ENCODE measurements at regions not wholly inside any gene's neighbourhood (a gene's known extent, or its start where the extent isn't known, plus 50 kb on each side); places are given as distances from the start of the nearest gene placed in this dataset.

DNA sequence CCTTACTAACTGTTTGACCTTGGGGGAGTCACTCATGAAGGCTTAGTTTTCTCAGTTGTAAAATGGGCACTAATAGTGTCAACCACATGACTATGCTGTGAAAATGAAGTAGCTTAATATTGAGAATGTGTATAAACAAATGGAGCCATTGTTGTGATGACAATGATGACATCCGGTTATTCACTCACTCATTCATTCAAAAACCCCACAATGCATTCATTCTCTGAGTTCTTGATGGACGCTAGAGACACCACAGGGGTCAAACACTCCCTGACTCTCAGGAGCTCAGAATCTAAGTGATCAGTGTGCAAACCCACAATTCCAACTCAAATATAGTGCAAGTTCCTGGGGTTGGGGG lies 138.9 kb downstream of the FOXD2 start:
- Histone ChIP-seq H3K79me2 (ENCODE audit: control insufficient read depth, insufficient read depth, low read length) (no peaks in the 10 kb centered on the region), H3K9ac (ENCODE audit: low read length) (no peak overlapping the region), H3K9me3 (ENCODE audit: control extremely low read depth in 1 of 3, control insufficient read depth in 2 of 3, insufficient read depth in 1 of 3, low read length in 2 of 3) (no peaks in the 10 kb centered on the region), H3K4me3 (ENCODE audit: control extremely low read depth in 1 of 5, extremely low read depth in 1 of 5, insufficient read depth in 1 of 5, low read depth in 2 of 5, low read length in 4 of 5) (no peak overlapping the region), H3K36me3 (replicated peaks in 1 of 2; ENCODE audit: control extremely low read depth in 1 of 2, control insufficient read depth in 1 of 2, extremely low read depth in 1 of 2, insufficient read depth in 2 of 2, low read length in 1 of 2) (no peaks in the 10 kb centered on the region), H4K20me1 (ENCODE audit: control insufficient read depth, insufficient read depth, low read length, poor library complexity, severe bottlenecking) (no peaks in the 10 kb centered on the region), H3K27me3 (replicated peaks in 1 of 4; ENCODE audit: control extremely low read depth in 1 of 4, control insufficient read depth in 3 of 4, insufficient read depth in 4 of 4, low read length in 3 of 4) (peaks cover 0 to 4% (median 0%) of the 10 kb centered on the region in 4 experiments), H3K4me2 (replicated peaks; ENCODE audit: low read depth, low read length, poor library complexity, severe bottlenecking) (no peak overlapping the region), H3K4me1 (ENCODE audit: control insufficient read depth in 2 of 2, insufficient read depth in 2 of 2, low read length in 2 of 2) (no peaks in the 10 kb centered on the region), H3K27ac (ENCODE audit: low read length in 2 of 2) (no peak overlapping the region), H2AFZ (ENCODE audit: insufficient read depth, low read depth, low read length, poor library complexity, severe bottlenecking) (no peak overlapping the region)
- intact Hi-C loops (cut with micrococcal nuclease): no loop called here
- no peak for TF ChIP-seq EZH2 (IDR thresholded peaks at IDR 0.05; ENCODE audit: borderline replicate concordance, insufficient read depth, low read depth, low read length, poor library complexity, severe bottlenecking)
- TF ChIP-seq, protein P1, sequence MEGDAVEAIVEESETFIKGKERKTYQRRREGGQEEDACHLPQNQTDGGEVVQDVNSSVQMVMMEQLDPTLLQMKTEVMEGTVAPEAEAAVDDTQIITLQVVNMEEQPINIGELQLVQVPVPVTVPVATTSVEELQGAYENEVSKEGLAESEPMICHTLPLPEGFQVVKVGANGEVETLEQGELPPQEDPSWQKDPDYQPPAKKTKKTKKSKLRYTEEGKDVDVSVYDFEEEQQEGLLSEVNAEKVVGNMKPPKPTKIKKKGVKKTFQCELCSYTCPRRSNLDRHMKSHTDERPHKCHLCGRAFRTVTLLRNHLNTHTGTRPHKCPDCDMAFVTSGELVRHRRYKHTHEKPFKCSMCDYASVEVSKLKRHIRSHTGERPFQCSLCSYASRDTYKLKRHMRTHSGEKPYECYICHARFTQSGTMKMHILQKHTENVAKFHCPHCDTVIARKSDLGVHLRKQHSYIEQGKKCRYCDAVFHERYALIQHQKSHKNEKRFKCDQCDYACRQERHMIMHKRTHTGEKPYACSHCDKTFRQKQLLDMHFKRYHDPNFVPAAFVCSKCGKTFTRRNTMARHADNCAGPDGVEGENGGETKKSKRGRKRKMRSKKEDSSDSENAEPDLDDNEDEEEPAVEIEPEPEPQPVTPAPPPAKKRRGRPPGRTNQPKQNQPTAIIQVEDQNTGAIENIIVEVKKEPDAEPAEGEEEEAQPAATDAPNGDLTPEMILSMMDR (IDR thresholded peaks at IDR 0.05): no peak
- H3K9me3 Mint-ChIP-seq (ENCODE audit: insufficient read depth): no peaks in the 10 kb centered on the region
- ChIA-PET POLR2A (no interaction called here), CTCF (no interaction called here)
- H3K4me1 Mint-ChIP-seq: no peaks in the 10 kb centered on the region
- H3K27me3 Mint-ChIP-seq: peaks cover 14% of the 10 kb centered on the region
- H3K4me3 Mint-ChIP-seq: no peak overlapping the region
- no CpG with 5 or more reads among the region's 2 CpGs for WGBS (ENCODE audit: insufficient coverage)
- ATAC-seq (ENCODE audit: low read depth): no peak
- H3K27ac Mint-ChIP-seq: no peak overlapping the region
- DNase-seq: no peak

DNA sequence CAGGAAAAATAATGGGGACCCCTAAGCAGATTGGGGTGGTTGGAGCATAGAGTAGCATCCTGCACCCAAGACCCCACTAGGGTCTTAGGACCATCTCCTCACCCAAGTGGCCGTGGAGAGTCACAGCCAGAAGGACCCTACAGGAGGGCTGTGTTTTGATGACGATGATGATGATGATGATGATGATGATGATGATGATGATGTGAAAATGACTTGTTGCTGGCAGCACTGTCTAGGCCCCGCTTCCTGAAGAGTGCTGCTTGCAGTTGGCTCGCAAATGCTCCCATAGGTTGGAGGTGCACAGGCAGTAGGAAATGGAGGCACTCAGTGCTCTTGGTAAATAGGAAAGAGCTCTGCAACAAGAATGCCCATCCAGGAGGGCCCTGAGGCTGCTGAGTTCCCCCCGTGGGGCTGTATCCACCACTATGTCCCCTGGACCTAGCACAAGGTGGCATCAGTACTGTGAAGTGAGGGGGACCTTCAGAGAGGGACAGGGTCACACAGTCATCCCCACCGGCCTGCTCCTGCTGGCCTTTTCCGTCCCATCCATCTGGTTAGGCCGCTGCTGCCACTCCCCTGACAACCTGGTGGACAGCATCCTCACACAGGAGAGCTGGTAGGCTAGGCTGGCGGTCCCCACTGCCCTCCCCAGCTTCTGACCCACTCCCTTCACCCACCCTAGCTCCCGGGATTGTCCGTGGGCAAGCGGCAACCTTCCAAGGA lies 139.6 kb downstream of the FOXD2 start:
- H3K27ac Mint-ChIP-seq: no peak overlapping the region
- H3K9ac ChIP-seq (ENCODE audit: low read length): no peak overlapping the region
- no peaks in the 10 kb centered on the region for H4K20me1 ChIP-seq (ENCODE audit: control insufficient read depth, insufficient read depth, low read length, poor library complexity, severe bottlenecking)
- ChIA-PET CTCF (no interaction called here), POLR2A (no interaction called here)
- no peak overlapping the region for H3K4me2 ChIP-seq (replicated peaks; ENCODE audit: low read depth, low read length, poor library complexity, severe bottlenecking)
- H3K9me3 Mint-ChIP-seq (ENCODE audit: insufficient read depth): no peaks in the 10 kb centered on the region
- H3K4me1 Mint-ChIP-seq: no peaks in the 10 kb centered on the region
- H3K27me3 ChIP-seq (replicated peaks in 1 of 4; ENCODE audit: control extremely low read depth in 1 of 4, control insufficient read depth in 3 of 4, insufficient read depth in 4 of 4, low read length in 3 of 4): peaks cover 0 to 4% (median 0%) of the 10 kb centered on the region in 4 experiments
- 83% methylated on average over 11 of the region's 12 CpGs for WGBS (ENCODE audit: insufficient coverage)
- DNase-seq (no peak), ATAC-seq (ENCODE audit: low read depth) (no peak)
- H3K27me3 Mint-ChIP-seq: peaks cover 14% of the 10 kb centered on the region
- intact Hi-C loops (cut with micrococcal nuclease): no loop called here
- no peaks in the 10 kb centered on the region for H3K36me3 ChIP-seq (replicated peaks in 1 of 2; ENCODE audit: control extremely low read depth in 1 of 2, control insufficient read depth in 1 of 2, extremely low read depth in 1 of 2, insufficient read depth in 2 of 2, low read length in 1 of 2)
- H3K4me1 ChIP-seq (ENCODE audit: control insufficient read depth in 2 of 2, insufficient read depth in 2 of 2, low read length in 2 of 2): no peaks in the 10 kb centered on the region
- no peak overlapping the region for H3K4me3 ChIP-seq (ENCODE audit: control extremely low read depth in 1 of 5, extremely low read depth in 1 of 5, insufficient read depth in 1 of 5, low read depth in 2 of 5, low read length in 4 of 5)
- TF ChIP-seq, protein P1 (IDR thresholded peaks at IDR 0.05): no peak
- no peak for TF ChIP-seq EZH2 (IDR thresholded peaks at IDR 0.05; ENCODE audit: borderline replicate concordance, insufficient read depth, low read depth, low read length, poor library complexity, severe bottlenecking)
- no peaks in the 10 kb centered on the region for H3K9me3 ChIP-seq (ENCODE audit: control extremely low read depth in 1 of 3, control insufficient read depth in 2 of 3, insufficient read depth in 1 of 3, low read length in 2 of 3)
- no peak overlapping the region for H3K4me3 Mint-ChIP-seq
- H2AFZ ChIP-seq (ENCODE audit: insufficient read depth, low read depth, low read length, poor library complexity, severe bottlenecking): no peak overlapping the region
- H3K79me2 ChIP-seq (ENCODE audit: control insufficient read depth, insufficient read depth, low read length): no peaks in the 10 kb centered on the region
- no peak overlapping the region for H3K27ac ChIP-seq (ENCODE audit: low read length in 2 of 2)

Measured in B cell (primary cell).